ENCODE measurements at regions not wholly inside any gene's neighbourhood (a gene's known extent, or its start where the extent isn't known, plus 50 kb on each side); places are given as distances from the start of the nearest gene placed in this dataset.

GRCh38 chr2:145987793-145988192 lies 1467.9 kb upstream of the ZEB2 start:
- H3K27me3 ChIP-seq (ENCODE audit: insufficient read depth), result no peaks in the 10 kb centered on the region
- no peaks in the 10 kb centered on the region for H3K4me1 Mint-ChIP-seq
- H3F3A ChIP-seq (replicated peaks; ENCODE audit: low read depth), result no peaks in the 10 kb centered on the region
- H3K9me3 Mint-ChIP-seq, result peaks cover 3% of the 10 kb centered on the region; the same call in 1 of the 3 replicates
- H3K4me3 ChIP-seq, result no peak overlapping the region
- no peak overlapping the region for H2AFZ ChIP-seq
- no peaks in the 10 kb centered on the region for H3K27me3 Mint-ChIP-seq (ENCODE audit: insufficient read depth, low read depth, poor library complexity)
- TF ChIP-seq POLR2AphosphoS5 (IDR thresholded peaks at IDR 0.05; ENCODE audit: low read depth) (no peak), REST (IDR thresholded peaks at IDR 0.05; ENCODE audit: unreplicated experiment) (no peak), ZNF331 (CRISPR knock-in tag; IDR thresholded peaks at IDR 0.05; ENCODE audit: low read depth) (no peak), ETS1 (IDR thresholded peaks at IDR 0.05) (no peak)
- ATAC-seq (no peak), DNase-seq (ENCODE audit: low spot score) (no peak)
- no peak overlapping the region for H3K27ac Mint-ChIP-seq
- H3K27ac ChIP-seq (ENCODE audit: low read depth), result no peak overlapping the region
- no peak overlapping the region for H3K4me2 ChIP-seq
- H4K20me1 ChIP-seq (replicated peaks; ENCODE audit: insufficient read depth), result no peaks in the 10 kb centered on the region
- H3K36me3 ChIP-seq (ENCODE audit: insufficient read depth), result no peaks in the 10 kb centered on the region
- no peaks in the 10 kb centered on the region for H3K79me2 ChIP-seq (replicated peaks; ENCODE audit: insufficient read depth)
- H3K4me3 Mint-ChIP-seq, result no peak overlapping the region
- peaks cover 4% of the 10 kb centered on the region; the same call in 1 of the 3 replicates for H3K36me3 Mint-ChIP-seq (ENCODE audit: low read depth)
- no peaks in the 10 kb centered on the region for H3K9me2 ChIP-seq (ENCODE audit: insufficient read depth)
- H3K4me1 ChIP-seq (ENCODE audit: insufficient read depth), result no peaks in the 10 kb centered on the region

- ATAC-seq (no peak), DNase-seq (ENCODE audit: low spot score) (no peak)
- no peaks in the 10 kb centered on the region for H3K36me3 Mint-ChIP-seq (ENCODE audit: low read depth)
- Histone ChIP-seq H3K4me2 (no peak overlapping the region), H3K79me2 (replicated peaks; ENCODE audit: insufficient read depth) (no peaks in the 10 kb centered on the region), H3K27me3 (ENCODE audit: insufficient read depth) (no peaks in the 10 kb centered on the region), H3K27ac (ENCODE audit: low read depth) (no peak overlapping the region), H3K4me1 (ENCODE audit: insufficient read depth) (no peaks in the 10 kb centered on the region), H2AFZ (no peak overlapping the region), H3K36me3 (ENCODE audit: insufficient read depth) (no peaks in the 10 kb centered on the region), H4K20me1 (replicated peaks; ENCODE audit: insufficient read depth) (no peaks in the 10 kb centered on the region), H3K9me2 (ENCODE audit: insufficient read depth) (no peaks in the 10 kb centered on the region), H3F3A (replicated peaks; ENCODE audit: low read depth) (no peaks in the 10 kb centered on the region), H3K4me3 (no peak overlapping the region)
- no peak overlapping the region for H3K4me3 Mint-ChIP-seq
- no peaks in the 10 kb centered on the region for H3K27me3 Mint-ChIP-seq (ENCODE audit: insufficient read depth, low read depth, poor library complexity)
- no peak overlapping the region for H3K27ac Mint-ChIP-seq
- TF ChIP-seq ZNF114 (CRISPR knock-in tag; IDR thresholded peaks at IDR 0.05), result no peak
- no peak for TF ChIP-seq ZNF462 (CRISPR knock-in tag; IDR thresholded peaks at IDR 0.05)
- no peak for TF ChIP-seq ETS1 (IDR thresholded peaks at IDR 0.05)
- no peak for TF ChIP-seq CREB1 (CRISPR knock-in tag; IDR thresholded peaks at IDR 0.05; ENCODE audit: low read depth)
- no peak for TF ChIP-seq EZH2 (IDR thresholded peaks at IDR 0.05; ENCODE audit: low read depth, unreplicated experiment)
- H3K4me1 Mint-ChIP-seq, result no peaks in the 10 kb centered on the region
- no peaks in the 10 kb centered on the region for H3K9me3 Mint-ChIP-seq
Observed at GRCh38 chr2:145985517-145985916, 1465.6 kb upstream of the ZEB2 start.

Data from GM23338 (cell line).